ENCODE measurements at regions not wholly inside any gene's neighbourhood (a gene's known extent, or its start where the extent isn't known, plus 50 kb on each side); places are given as distances from the start of the nearest gene placed in this dataset.

DNA sequence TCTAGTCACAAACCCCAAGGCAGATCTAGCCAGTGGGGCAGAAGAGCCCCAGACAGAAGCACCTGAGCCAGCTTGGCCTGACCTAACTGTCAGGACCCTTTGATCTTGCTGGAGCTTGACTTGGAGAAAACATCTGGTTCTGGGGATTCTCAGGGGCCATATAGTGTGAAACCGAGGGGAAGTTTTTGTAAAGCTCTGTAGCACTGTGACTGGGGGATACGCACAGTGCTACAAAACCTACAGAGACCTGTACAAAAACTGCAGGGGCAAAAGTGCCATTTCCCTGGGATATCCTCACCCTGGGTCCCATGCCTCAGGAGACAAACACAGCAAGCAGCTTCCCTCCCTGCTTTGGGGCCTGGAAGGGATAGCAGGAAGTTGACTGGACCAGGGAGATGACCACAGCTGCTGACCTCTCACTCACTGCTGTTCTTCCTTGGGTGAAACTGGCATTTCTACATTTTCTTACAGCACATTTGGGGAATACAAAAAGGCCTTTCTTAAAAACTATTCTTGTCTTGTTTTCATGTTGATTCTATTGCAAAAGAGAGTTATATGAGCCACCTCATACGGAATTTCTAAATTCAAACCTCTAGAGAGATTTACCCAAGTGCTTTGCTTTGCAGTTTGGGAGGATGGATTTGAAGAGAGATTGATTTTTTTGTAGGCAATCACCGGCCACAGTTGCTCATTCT, 140.0 kb downstream of the DAD1 start:
- no peaks in the 10 kb centered on the region for H3F3A ChIP-seq (ENCODE audit: low read depth)
- H3K79me2 ChIP-seq (ENCODE audit: insufficient read depth, low read length) = no peaks in the 10 kb centered on the region
- H3K9me3 ChIP-seq (ENCODE audit: insufficient read depth, low read depth, low read length) = no peaks in the 10 kb centered on the region
- no peaks in the 10 kb centered on the region for H3K36me3 ChIP-seq (ENCODE audit: insufficient read depth, low read length)
- H3K4me3 ChIP-seq (ENCODE audit: low read length, poor library complexity, severe bottlenecking) = no peak overlapping the region
- no peaks in the 10 kb centered on the region for H4K20me1 ChIP-seq (ENCODE audit: insufficient read depth, low read length, poor library complexity, severe bottlenecking)
- H3K9me2 ChIP-seq (replicated peaks; ENCODE audit: low read depth, low read length) = no peaks in the 10 kb centered on the region
- H3K9ac ChIP-seq (ENCODE audit: low read depth, low read length, poor library complexity, severe bottlenecking) = no peak overlapping the region
- no peak overlapping the region for H2AFZ ChIP-seq (ENCODE audit: low read length)
- H3K4me1 ChIP-seq (ENCODE audit: insufficient read depth, low read length, poor library complexity, severe bottlenecking) = peaks cover 22% of the 10 kb centered on the region
- H3K4me2 ChIP-seq (ENCODE audit: low read depth, low read length, poor library complexity, severe bottlenecking) = no peak overlapping the region
- H3K27me3 ChIP-seq (ENCODE audit: insufficient read depth, low read length, poor library complexity, severe bottlenecking) = no peaks in the 10 kb centered on the region
- TF ChIP-seq EZH2phosphoT487 (IDR thresholded peaks at IDR 0.05; ENCODE audit: borderline replicate concordance) = no peak
- TF ChIP-seq, protein P1, sequence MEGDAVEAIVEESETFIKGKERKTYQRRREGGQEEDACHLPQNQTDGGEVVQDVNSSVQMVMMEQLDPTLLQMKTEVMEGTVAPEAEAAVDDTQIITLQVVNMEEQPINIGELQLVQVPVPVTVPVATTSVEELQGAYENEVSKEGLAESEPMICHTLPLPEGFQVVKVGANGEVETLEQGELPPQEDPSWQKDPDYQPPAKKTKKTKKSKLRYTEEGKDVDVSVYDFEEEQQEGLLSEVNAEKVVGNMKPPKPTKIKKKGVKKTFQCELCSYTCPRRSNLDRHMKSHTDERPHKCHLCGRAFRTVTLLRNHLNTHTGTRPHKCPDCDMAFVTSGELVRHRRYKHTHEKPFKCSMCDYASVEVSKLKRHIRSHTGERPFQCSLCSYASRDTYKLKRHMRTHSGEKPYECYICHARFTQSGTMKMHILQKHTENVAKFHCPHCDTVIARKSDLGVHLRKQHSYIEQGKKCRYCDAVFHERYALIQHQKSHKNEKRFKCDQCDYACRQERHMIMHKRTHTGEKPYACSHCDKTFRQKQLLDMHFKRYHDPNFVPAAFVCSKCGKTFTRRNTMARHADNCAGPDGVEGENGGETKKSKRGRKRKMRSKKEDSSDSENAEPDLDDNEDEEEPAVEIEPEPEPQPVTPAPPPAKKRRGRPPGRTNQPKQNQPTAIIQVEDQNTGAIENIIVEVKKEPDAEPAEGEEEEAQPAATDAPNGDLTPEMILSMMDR (conservative IDR thresholded peaks at IDR 0.05; ENCODE audit: low read length) = no peak

DNA sequence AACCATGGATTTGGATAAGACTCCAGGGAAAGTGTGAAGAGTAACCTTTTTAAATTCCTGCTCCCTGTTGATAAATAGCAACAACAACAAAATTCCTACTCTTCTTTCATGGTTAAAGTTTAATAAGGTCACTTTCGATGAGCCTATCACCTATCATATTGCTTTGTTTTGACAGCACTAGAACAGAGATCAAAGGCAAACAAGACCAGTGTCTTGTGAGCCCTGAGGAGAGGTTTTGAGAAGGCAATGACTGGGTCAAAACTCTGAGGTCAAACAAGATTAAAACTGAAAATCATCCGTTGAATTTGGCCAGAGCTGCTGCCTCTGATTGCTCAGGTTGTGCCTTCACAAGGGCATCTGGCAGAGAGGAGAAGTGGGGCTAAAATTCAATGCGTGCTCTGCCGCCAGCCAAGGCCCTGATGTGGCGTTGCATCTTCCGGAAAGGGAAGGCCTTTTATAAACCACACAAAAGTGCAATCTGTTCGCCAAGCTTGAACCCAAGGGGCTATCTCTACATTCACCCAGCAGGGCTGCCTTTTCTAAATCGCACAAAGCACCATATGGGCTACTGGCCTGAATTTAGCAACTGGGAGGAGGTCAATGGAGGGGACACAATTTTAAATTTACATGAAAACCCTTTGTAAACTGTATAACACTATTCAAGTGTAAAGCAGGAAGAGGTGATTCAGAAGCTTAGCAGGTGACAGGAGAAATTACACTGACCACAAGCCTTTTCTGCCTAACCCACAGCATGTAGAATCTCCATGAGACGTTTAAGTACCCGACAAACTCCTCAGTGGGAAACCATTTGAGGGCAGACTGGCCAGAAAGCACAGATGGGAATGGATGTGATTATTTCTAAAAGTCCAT, 140.8 kb downstream of the DAD1 start:
- no peaks in the 10 kb centered on the region for H3K9me2 ChIP-seq (replicated peaks; ENCODE audit: low read depth, low read length)
- no peak overlapping the region for H3K4me3 ChIP-seq (ENCODE audit: low read length, poor library complexity, severe bottlenecking)
- no peak overlapping the region for H3K9ac ChIP-seq (ENCODE audit: low read depth, low read length, poor library complexity, severe bottlenecking)
- H3K36me3 ChIP-seq (ENCODE audit: insufficient read depth, low read length) = no peaks in the 10 kb centered on the region
- H2AFZ ChIP-seq (ENCODE audit: low read length) = no peak overlapping the region
- H3K79me2 ChIP-seq (ENCODE audit: insufficient read depth, low read length) = no peaks in the 10 kb centered on the region
- no peak for TF ChIP-seq EZH2phosphoT487 (IDR thresholded peaks at IDR 0.05; ENCODE audit: borderline replicate concordance)
- TF ChIP-seq, protein P1 (conservative IDR thresholded peaks at IDR 0.05; ENCODE audit: low read length) = no peak
- H3K4me1 ChIP-seq (ENCODE audit: insufficient read depth, low read length, poor library complexity, severe bottlenecking) = peaks cover 21% of the 10 kb centered on the region
- no peaks in the 10 kb centered on the region for H3K27me3 ChIP-seq (ENCODE audit: insufficient read depth, low read length, poor library complexity, severe bottlenecking)
- H3F3A ChIP-seq (ENCODE audit: low read depth) = no peaks in the 10 kb centered on the region
- no peaks in the 10 kb centered on the region for H4K20me1 ChIP-seq (ENCODE audit: insufficient read depth, low read length, poor library complexity, severe bottlenecking)
- no peaks in the 10 kb centered on the region for H3K9me3 ChIP-seq (ENCODE audit: insufficient read depth, low read depth, low read length)
- no peak overlapping the region for H3K4me2 ChIP-seq (ENCODE audit: low read depth, low read length, poor library complexity, severe bottlenecking)

DNA sequence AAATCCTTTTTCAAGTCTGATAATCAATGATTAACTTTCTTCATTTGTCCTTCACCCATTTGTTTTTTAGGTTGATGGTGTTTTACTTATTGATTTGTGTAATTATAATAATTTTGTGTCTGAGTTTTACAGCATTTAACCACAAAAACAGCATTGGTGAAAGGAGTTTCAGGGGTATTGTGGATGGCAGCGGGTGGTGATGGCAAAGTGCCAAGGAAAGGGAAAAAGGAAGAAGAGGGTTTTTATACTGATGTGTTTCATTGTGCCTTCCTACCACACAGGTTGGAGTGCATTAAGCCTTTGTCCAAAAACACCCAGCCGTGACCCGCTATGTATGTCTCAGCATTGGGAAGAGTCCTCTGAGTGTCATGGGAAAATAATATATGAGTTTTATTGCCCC, 150.3 kb downstream of the DAD1 start:
- H3K4me1 ChIP-seq (ENCODE audit: insufficient read depth, low read length, poor library complexity, severe bottlenecking) = peaks cover 33% of the 10 kb centered on the region
- H4K20me1 ChIP-seq (ENCODE audit: insufficient read depth, low read length, poor library complexity, severe bottlenecking) = no peaks in the 10 kb centered on the region
- no peak overlapping the region for H3K4me2 ChIP-seq (ENCODE audit: low read depth, low read length, poor library complexity, severe bottlenecking)
- H2AFZ ChIP-seq (ENCODE audit: low read length) = no peak overlapping the region
- no peaks in the 10 kb centered on the region for H3K79me2 ChIP-seq (ENCODE audit: insufficient read depth, low read length)
- H3K36me3 ChIP-seq (ENCODE audit: insufficient read depth, low read length) = no peaks in the 10 kb centered on the region
- H3K4me3 ChIP-seq (ENCODE audit: low read length, poor library complexity, severe bottlenecking) = no peak overlapping the region
- no peaks in the 10 kb centered on the region for H3K9me3 ChIP-seq (ENCODE audit: insufficient read depth, low read depth, low read length)
- no peaks in the 10 kb centered on the region for H3K27me3 ChIP-seq (ENCODE audit: insufficient read depth, low read length, poor library complexity, severe bottlenecking)
- no peak overlapping the region for H3K9ac ChIP-seq (ENCODE audit: low read depth, low read length, poor library complexity, severe bottlenecking)
- no peaks in the 10 kb centered on the region for H3K9me2 ChIP-seq (replicated peaks; ENCODE audit: low read depth, low read length)
- H3F3A ChIP-seq (ENCODE audit: low read depth) = no peaks in the 10 kb centered on the region
- no peak for TF ChIP-seq EZH2phosphoT487 (IDR thresholded peaks at IDR 0.05; ENCODE audit: borderline replicate concordance)
- TF ChIP-seq, protein P1 (conservative IDR thresholded peaks at IDR 0.05; ENCODE audit: low read length) = no peak

All from Loucy (cell line).